ENCODE measurements at regions not wholly inside any gene's neighbourhood (a gene's known extent, or its start where the extent isn't known, plus 50 kb on each side); places are given as distances from the start of the nearest gene placed in this dataset.

GRCh38 chr13:73321043-73321442, 262.2 kb downstream of the KLF5 start:
- no peaks in the 10 kb centered on the region for H3K27me3 ChIP-seq (ENCODE audit: insufficient read depth in 3 of 3, low read length in 2 of 3)
- H3K4me1 ChIP-seq = no peaks in the 10 kb centered on the region
- WGBS, 3 donors = 87 to 92% (median 92%) methylated on average over 2 of the region's 2 CpGs
- ATAC-seq = no peak
- H3K9me3 ChIP-seq = no peaks in the 10 kb centered on the region
- no peaks in the 10 kb centered on the region for H3K36me3 ChIP-seq (ENCODE audit: insufficient read depth in 1 of 2, low read depth in 1 of 2)
- TF ChIP-seq, protein P1, sequence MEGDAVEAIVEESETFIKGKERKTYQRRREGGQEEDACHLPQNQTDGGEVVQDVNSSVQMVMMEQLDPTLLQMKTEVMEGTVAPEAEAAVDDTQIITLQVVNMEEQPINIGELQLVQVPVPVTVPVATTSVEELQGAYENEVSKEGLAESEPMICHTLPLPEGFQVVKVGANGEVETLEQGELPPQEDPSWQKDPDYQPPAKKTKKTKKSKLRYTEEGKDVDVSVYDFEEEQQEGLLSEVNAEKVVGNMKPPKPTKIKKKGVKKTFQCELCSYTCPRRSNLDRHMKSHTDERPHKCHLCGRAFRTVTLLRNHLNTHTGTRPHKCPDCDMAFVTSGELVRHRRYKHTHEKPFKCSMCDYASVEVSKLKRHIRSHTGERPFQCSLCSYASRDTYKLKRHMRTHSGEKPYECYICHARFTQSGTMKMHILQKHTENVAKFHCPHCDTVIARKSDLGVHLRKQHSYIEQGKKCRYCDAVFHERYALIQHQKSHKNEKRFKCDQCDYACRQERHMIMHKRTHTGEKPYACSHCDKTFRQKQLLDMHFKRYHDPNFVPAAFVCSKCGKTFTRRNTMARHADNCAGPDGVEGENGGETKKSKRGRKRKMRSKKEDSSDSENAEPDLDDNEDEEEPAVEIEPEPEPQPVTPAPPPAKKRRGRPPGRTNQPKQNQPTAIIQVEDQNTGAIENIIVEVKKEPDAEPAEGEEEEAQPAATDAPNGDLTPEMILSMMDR (IDR thresholded peaks at IDR 0.05) = no peak
- H3K4me3 ChIP-seq = no peak overlapping the region
- H3K27ac ChIP-seq = no peak overlapping the region
- intact Hi-C loops (cut with DNase I) = no loop called here
- DNase-seq = no peak

- H3K9me3 ChIP-seq = peaks cover 9% of the 10 kb centered on the region
- no peak for DNase-seq
- intact Hi-C loops (cut with DNase I) = no loop called here
- H3K27ac ChIP-seq = no peak overlapping the region
- H3K36me3 ChIP-seq (ENCODE audit: insufficient read depth in 1 of 2, low read depth in 1 of 2) = no peaks in the 10 kb centered on the region
- no peaks in the 10 kb centered on the region for H3K4me1 ChIP-seq
- WGBS, 3 donors = 97 to 99% (median 99%) methylated on average over 2 of the region's 2 CpGs
- TF ChIP-seq, protein P1 (IDR thresholded peaks at IDR 0.05) = no peak
- ATAC-seq = no peak
- no peaks in the 10 kb centered on the region for H3K27me3 ChIP-seq (ENCODE audit: insufficient read depth in 3 of 3, low read length in 2 of 3)
- H3K4me3 ChIP-seq = no peak overlapping the region
These were observed 258.3 kb downstream of the KLF5 start for GRCh38 chr13:73317140-73317539.

- H3K36me3 ChIP-seq (ENCODE audit: insufficient read depth in 1 of 2, low read depth in 1 of 2) = no peaks in the 10 kb centered on the region
- no peak for ATAC-seq
- no peak for DNase-seq
- intact Hi-C loops (cut with DNase I) = no loop called here
- H3K27me3 ChIP-seq (ENCODE audit: insufficient read depth in 3 of 3, low read length in 2 of 3) = no peaks in the 10 kb centered on the region
- no peak overlapping the region for H3K4me3 ChIP-seq
- 77 to 85% (median 77%) methylated on average over 2 of the region's 2 CpGs for WGBS, 3 donors
- TF ChIP-seq, protein P1 (IDR thresholded peaks at IDR 0.05) = no peak
- no peaks in the 10 kb centered on the region for H3K4me1 ChIP-seq
- no peak overlapping the region for H3K27ac ChIP-seq
- peaks cover 9% of the 10 kb centered on the region for H3K9me3 ChIP-seq
These were observed 251.6 kb downstream of the KLF5 start for GRCh38 chr13:73310366-73310765.

- TF ChIP-seq, protein P1 (IDR thresholded peaks at IDR 0.05) = no peak
- no peak overlapping the region for H3K27ac ChIP-seq
- no peak overlapping the region for H3K4me3 ChIP-seq
- H3K4me1 ChIP-seq = no peaks in the 10 kb centered on the region
- no peaks in the 10 kb centered on the region for H3K27me3 ChIP-seq (ENCODE audit: insufficient read depth in 3 of 3, low read length in 2 of 3)
- ATAC-seq (no peak), DNase-seq (no peak)
- intact Hi-C loops (cut with DNase I) = no loop called here
- 36 to 45% (median 38%) methylated on average over 1 of the region's 1 CpG for WGBS, 3 donors
- no peaks in the 10 kb centered on the region for H3K36me3 ChIP-seq (ENCODE audit: insufficient read depth in 1 of 2, low read depth in 1 of 2)
- H3K9me3 ChIP-seq = no peaks in the 10 kb centered on the region
These were observed 248.7 kb downstream of the KLF5 start for GRCh38 chr13:73307481-73307880.

GRCh38 chr13:73306688-73307087, 247.9 kb downstream of the KLF5 start:
- DNase-seq = no peak
- intact Hi-C loops (cut with DNase I) = no loop called here
- Histone ChIP-seq H3K36me3 (ENCODE audit: insufficient read depth in 1 of 2, low read depth in 1 of 2) (no peaks in the 10 kb centered on the region), H3K4me1 (no peaks in the 10 kb centered on the region), H3K9me3 (no peaks in the 10 kb centered on the region), H3K27me3 (ENCODE audit: insufficient read depth in 3 of 3, low read length in 2 of 3) (no peaks in the 10 kb centered on the region), H3K27ac (no peak overlapping the region), H3K4me3 (no peak overlapping the region)
- no peak for ATAC-seq
- 89 to 96% (median 92%) methylated on average over 1 of the region's 1 CpG for WGBS, 3 donors
- TF ChIP-seq, protein P1 (IDR thresholded peaks at IDR 0.05) = no peak
